Activated CD8-positive, alpha-beta T cell treated with anti-CD3 and anti-CD28 coated beads for 36 hours (primary cell): ENCODE measurements at regions not wholly inside any gene's neighbourhood (a gene's known extent, or its start where the extent isn't known, plus 50 kb on each side); places are given as distances from the start of the nearest gene placed in this dataset.

Experiments
- ATAC-seq: fragments of 200-7000 bp; cut with Tn5 transposase; one replicate; pipeline ENCODE4 v1.10.0; 2021; ENCODE audit warnings: mild to moderate bottlenecking, moderate library complexity
- CTCF ChIA-PET: fragments of 350-600 bp; sonication (Branson Sonifier 250); formaldehyde crosslinking; loops from one replicate; lab custom pipeline; 2021; ENCODE audit warnings: antibody characterized with exemption; lab: Charles Lee
- POLR2A ChIA-PET: fragments of 350-600 bp; sonication (Branson Sonifier 250); formaldehyde crosslinking; loops from one replicate; lab custom pipeline; 2021; ENCODE audit warnings: antibody characterized with exemption; lab: Charles Lee
- DNase-seq: peaks from one replicate; pipeline ENCODE4 v3.0.0-alpha.2; 2020
- H3K27ac Mint-ChIP-seq: one replicate; pipeline ENCODE4 v1.8.0; 2021; ENCODE audit warnings: mild to moderate bottlenecking, mixed read lengths
- H3K27me3 Mint-ChIP-seq: one replicate; pipeline ENCODE4 v1.8.0; 2021; ENCODE audit warnings: mixed read lengths
- H3K36me3 Mint-ChIP-seq: one replicate; pipeline ENCODE4 v1.8.0; 2021; ENCODE audit warnings: low read depth, mixed read lengths
- H3K4me1 Mint-ChIP-seq: one replicate; pipeline ENCODE4 v1.8.0; 2021; ENCODE audit warnings: low read depth, mixed read lengths
- H3K4me3 Mint-ChIP-seq: one replicate; pipeline ENCODE4 v1.8.0; 2021; ENCODE audit warnings: mild to moderate bottlenecking, moderate library complexity, mixed read lengths
- H3K9me3 Mint-ChIP-seq: one replicate; pipeline ENCODE4 v1.8.0; 2021; ENCODE audit warnings: mixed read lengths
- intact Hi-C: fragments of 100-400 bp; cut with micrococcal nuclease; formaldehyde crosslinking; loops from one replicate; pipeline ENCODE4 v1.10.0; 2022
- TF ChIP-seq, protein P1 (sequence below): fragments of 200-600 bp; IDR thresholded peaks from one replicate; pipeline ENCODE4 v1.8.0; 2022; ENCODE audit warnings: antibody characterized with exemption, mild to moderate bottlenecking

DNA sequence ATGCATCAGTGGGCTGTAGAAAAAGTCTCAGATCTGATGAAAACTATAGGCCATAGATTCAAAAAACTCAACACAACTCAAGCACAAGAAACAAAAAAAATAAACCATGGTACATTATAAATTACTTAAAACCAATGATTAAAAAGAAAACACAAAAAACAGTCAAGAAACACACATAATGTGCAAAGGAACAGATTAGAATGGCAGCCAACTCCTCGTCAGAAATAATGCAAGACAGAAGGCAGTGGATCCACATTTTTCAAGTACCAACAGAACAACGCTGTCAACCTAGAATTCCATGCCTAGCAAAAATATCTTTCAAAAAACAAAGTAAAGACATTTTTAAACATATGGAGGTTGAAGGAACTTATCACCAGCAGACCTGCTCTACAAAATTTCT lies 69.7 kb downstream of the PSMB1 start:
- Mint-ChIP-seq H3K27ac (no peak overlapping the region), H3K9me3 (peaks cover 5% of the 10 kb centered on the region), H3K36me3 (no peaks in the 10 kb centered on the region), H3K27me3 (peaks cover 21% of the 10 kb centered on the region), H3K4me3 (no peak overlapping the region), H3K4me1 (no peaks in the 10 kb centered on the region)
- ChIA-PET POLR2A (no interaction called here), CTCF (no interaction called here)
- TF ChIP-seq, protein P1, sequence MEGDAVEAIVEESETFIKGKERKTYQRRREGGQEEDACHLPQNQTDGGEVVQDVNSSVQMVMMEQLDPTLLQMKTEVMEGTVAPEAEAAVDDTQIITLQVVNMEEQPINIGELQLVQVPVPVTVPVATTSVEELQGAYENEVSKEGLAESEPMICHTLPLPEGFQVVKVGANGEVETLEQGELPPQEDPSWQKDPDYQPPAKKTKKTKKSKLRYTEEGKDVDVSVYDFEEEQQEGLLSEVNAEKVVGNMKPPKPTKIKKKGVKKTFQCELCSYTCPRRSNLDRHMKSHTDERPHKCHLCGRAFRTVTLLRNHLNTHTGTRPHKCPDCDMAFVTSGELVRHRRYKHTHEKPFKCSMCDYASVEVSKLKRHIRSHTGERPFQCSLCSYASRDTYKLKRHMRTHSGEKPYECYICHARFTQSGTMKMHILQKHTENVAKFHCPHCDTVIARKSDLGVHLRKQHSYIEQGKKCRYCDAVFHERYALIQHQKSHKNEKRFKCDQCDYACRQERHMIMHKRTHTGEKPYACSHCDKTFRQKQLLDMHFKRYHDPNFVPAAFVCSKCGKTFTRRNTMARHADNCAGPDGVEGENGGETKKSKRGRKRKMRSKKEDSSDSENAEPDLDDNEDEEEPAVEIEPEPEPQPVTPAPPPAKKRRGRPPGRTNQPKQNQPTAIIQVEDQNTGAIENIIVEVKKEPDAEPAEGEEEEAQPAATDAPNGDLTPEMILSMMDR = no peak
- intact Hi-C loops = no loop called here
- DNase-seq (no peak), ATAC-seq (no peak)

DNA sequence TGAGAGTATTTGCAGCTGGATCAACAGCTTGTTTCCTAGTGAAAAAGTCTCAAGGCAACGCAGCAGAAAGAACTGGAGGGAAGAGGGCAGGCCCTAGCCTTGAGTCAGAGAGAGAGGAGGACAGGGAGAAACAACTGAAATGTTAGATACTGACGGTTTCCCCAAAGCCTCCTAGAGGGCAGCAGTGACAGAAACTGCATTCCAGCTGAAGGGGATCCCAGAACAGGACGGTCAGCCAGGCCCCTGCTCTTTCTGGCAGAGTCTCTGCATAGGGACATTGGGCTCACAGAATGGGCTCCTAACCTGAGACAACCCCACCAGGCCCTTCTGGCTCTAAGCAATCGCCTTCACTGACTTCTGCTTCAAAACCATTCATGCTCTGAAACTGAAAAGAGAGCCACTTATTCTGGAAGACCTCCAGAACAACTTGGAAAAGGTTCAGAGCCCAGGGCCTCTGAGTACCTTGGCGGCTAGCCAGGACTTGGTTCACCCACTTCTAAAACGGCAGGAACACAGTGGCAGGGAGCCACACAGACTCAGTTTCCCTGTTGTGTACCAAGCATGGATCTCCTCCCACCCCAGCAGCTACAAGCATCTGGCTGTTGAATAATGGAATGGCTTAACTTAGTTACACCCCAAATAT lies 72.9 kb downstream of the PSMB1 start:
- POLR2A ChIA-PET = no interaction called here
- TF ChIP-seq, protein P1 = no peak
- Mint-ChIP-seq H3K4me3 (no peak overlapping the region), H3K36me3 (no peaks in the 10 kb centered on the region), H3K4me1 (no peaks in the 10 kb centered on the region), H3K27ac (no peak overlapping the region), H3K9me3 (peaks cover 5% of the 10 kb centered on the region), H3K27me3 (peaks cover 17% of the 10 kb centered on the region)
- DNase-seq (no peak), ATAC-seq (no peak)
- CTCF ChIA-PET = no interaction called here
- intact Hi-C loops = no loop called here

DNA sequence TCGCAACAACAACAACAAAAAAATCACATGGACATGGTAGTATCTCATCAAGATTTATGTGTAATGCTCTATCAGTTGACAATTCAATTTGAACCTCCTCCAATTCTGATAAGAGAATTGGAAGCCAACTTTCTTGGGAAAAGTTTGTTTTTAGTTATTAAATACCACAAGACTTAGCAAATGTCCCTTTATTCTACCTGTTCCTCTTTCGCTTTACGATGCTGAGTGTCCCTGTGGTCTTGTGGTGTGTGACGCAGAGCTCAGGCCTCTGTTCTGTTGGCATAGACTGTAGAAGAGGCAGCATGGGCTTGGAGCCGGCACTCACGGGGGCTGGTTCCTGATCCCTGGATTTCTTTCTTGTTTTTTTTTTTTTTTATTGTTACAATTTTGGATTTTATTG lies 76.7 kb downstream of the PSMB1 start:
- TF ChIP-seq, protein P1 = no peak
- no peak for ATAC-seq
- no peaks in the 10 kb centered on the region for H3K9me3 Mint-ChIP-seq
- intact Hi-C loops = no loop called here
- peaks cover 9% of the 10 kb centered on the region for H3K27me3 Mint-ChIP-seq
- POLR2A ChIA-PET = no interaction called here
- no peak overlapping the region for H3K4me3 Mint-ChIP-seq
- H3K4me1 Mint-ChIP-seq = no peaks in the 10 kb centered on the region
- H3K36me3 Mint-ChIP-seq = no peaks in the 10 kb centered on the region
- DNase-seq = no peak
- H3K27ac Mint-ChIP-seq = no peak overlapping the region
- CTCF ChIA-PET = no interaction called here

DNA sequence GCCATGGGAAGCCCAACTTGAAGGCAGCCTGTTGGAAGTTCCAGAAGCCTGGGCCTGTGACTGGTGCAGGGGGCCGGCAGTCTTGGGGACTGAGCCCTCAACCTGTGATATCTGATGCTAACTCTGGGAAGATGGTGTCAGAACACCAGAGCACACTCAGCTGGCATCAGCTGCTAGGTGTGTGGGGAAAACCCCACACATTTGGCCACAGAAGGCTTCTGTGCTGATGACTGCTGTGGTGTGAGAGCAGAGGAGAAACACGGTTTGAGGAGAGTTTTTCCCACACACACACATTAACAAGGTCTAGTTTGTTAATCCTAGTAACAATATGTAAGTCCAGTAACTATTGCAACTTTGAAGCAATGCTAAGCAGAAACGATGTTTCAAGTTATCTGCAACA lies 78.0 kb downstream of the PSMB1 start:
- DNase-seq = no peak
- TF ChIP-seq, protein P1 = no peak
- intact Hi-C loops = no loop called here
- no peaks in the 10 kb centered on the region for H3K9me3 Mint-ChIP-seq
- H3K4me3 Mint-ChIP-seq = no peak overlapping the region
- H3K27me3 Mint-ChIP-seq = peaks cover 5% of the 10 kb centered on the region
- ChIA-PET POLR2A (no interaction called here), CTCF (no interaction called here)
- H3K36me3 Mint-ChIP-seq = no peaks in the 10 kb centered on the region
- no peak overlapping the region for H3K27ac Mint-ChIP-seq
- no peaks in the 10 kb centered on the region for H3K4me1 Mint-ChIP-seq
- no peak for ATAC-seq

DNA sequence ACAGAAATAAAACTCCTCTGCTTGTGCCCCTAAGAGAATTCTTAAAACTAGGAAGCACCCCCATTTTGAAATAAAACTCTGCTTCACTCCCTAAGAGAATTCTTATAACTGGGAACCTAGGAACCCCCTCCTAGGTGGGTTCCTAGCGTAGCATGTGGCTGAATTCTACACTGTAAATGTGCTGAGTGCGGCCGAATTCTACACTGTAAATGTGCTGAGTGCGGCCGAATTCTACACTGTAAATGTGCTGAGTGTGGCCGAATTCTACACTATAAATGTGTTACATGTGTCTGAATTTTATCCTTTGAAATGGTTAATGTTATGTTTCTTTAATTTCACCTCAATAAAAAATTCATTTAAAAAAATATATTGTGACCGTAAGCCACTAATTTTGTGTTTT lies 79.3 kb downstream of the PSMB1 start:
- DNase-seq = no peak
- intact Hi-C loops = no loop called here
- Mint-ChIP-seq H3K36me3 (no peaks in the 10 kb centered on the region), H3K4me3 (no peak overlapping the region), H3K27ac (no peak overlapping the region), H3K4me1 (no peaks in the 10 kb centered on the region), H3K27me3 (peaks cover 5% of the 10 kb centered on the region), H3K9me3 (no peaks in the 10 kb centered on the region)
- TF ChIP-seq, protein P1 = no peak
- ChIA-PET POLR2A (no interaction called here), CTCF (interaction anchor here (1.2 kb wide), 1 partner anchor 55 kb away, joined by 4 read pairs; no protein-coding TSS in a partner anchor)
- no peak for ATAC-seq
